ENCODE measurements at regions not wholly inside any gene's neighbourhood (a gene's known extent, or its start where the extent isn't known, plus 50 kb on each side); places are given as distances from the start of the nearest gene placed in this dataset.

DNA sequence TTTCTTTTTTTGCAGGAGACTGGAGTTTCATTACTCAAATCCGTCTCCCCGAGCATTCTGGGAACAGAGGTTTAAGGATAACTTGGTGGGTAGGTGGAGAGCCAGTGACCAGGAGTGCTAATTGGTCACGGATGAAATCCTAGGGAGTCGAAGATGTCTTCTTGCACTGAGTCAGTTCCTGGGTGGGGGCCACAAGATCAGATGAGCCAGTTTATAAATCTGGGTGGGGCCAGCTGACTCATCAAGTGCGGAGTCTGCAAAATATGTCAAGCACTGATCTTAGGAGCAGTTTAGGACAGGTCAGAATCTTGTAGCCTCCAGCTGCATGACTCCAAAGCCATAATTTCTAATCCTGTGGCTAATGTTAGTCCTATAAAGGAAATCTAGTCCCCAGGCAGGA lies 741.3 kb downstream of the PCDH7 start:
- no peak for TF ChIP-seq ZNF8 (CRISPR knock-in tag; IDR thresholded peaks at IDR 0.05)
- no peak for TF ChIP-seq ZFP30 (CRISPR knock-in tag; IDR thresholded peaks at IDR 0.05)
- no peak for TF ChIP-seq ESRRG (CRISPR knock-in tag; IDR thresholded peaks at IDR 0.05)
- TF ChIP-seq TCF4 (CRISPR knock-in tag; IDR thresholded peaks at IDR 0.05; ENCODE audit: borderline replicate concordance), result no peak
- TF ChIP-seq, protein P1, sequence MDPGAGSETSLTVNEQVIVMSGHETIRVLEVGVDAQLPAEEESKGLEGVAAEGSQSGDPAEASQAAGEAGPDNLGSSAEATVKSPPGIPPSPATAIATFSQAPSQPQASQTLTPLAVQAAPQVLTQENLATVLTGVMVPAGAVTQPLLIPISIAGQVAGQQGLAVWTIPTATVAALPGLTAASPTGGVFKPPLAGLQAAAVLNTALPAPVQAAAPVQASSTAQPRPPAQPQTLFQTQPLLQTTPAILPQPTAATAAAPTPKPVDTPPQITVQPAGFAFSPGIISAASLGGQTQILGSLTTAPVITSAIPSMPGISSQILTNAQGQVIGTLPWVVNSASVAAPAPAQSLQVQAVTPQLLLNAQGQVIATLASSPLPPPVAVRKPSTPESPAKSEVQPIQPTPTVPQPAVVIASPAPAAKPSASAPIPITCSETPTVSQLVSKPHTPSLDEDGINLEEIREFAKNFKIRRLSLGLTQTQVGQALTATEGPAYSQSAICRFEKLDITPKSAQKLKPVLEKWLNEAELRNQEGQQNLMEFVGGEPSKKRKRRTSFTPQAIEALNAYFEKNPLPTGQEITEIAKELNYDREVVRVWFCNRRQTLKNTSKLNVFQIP (CRISPR knock-in tag; IDR thresholded peaks at IDR 0.05; ENCODE audit: borderline replicate concordance, low read depth), result no peak
- no peak for TF ChIP-seq RARB (CRISPR knock-in tag; IDR thresholded peaks at IDR 0.05)
- no peak for TF ChIP-seq SNAI2 (CRISPR knock-in tag; IDR thresholded peaks at IDR 0.05)
- TF ChIP-seq CSDC2 (CRISPR knock-in tag; IDR thresholded peaks at IDR 0.05), result no peak
- TF ChIP-seq, protein P2, sequence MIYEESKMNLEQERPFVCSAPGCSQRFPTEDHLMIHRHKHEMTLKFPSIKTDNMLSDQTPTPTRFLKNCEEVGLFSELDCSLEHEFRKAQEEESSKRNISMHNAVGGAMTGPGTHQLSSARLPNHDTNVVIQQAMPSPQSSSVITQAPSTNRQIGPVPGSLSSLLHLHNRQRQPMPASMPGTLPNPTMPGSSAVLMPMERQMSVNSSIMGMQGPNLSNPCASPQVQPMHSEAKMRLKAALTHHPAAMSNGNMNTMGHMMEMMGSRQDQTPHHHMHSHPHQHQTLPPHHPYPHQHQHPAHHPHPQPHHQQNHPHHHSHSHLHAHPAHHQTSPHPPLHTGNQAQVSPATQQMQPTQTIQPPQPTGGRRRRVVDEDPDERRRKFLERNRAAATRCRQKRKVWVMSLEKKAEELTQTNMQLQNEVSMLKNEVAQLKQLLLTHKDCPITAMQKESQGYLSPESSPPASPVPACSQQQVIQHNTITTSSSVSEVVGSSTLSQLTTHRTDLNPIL (CRISPR knock-in tag; IDR thresholded peaks at IDR 0.05; ENCODE audit: low read depth), result no peak
- TF ChIP-seq, protein P3, sequence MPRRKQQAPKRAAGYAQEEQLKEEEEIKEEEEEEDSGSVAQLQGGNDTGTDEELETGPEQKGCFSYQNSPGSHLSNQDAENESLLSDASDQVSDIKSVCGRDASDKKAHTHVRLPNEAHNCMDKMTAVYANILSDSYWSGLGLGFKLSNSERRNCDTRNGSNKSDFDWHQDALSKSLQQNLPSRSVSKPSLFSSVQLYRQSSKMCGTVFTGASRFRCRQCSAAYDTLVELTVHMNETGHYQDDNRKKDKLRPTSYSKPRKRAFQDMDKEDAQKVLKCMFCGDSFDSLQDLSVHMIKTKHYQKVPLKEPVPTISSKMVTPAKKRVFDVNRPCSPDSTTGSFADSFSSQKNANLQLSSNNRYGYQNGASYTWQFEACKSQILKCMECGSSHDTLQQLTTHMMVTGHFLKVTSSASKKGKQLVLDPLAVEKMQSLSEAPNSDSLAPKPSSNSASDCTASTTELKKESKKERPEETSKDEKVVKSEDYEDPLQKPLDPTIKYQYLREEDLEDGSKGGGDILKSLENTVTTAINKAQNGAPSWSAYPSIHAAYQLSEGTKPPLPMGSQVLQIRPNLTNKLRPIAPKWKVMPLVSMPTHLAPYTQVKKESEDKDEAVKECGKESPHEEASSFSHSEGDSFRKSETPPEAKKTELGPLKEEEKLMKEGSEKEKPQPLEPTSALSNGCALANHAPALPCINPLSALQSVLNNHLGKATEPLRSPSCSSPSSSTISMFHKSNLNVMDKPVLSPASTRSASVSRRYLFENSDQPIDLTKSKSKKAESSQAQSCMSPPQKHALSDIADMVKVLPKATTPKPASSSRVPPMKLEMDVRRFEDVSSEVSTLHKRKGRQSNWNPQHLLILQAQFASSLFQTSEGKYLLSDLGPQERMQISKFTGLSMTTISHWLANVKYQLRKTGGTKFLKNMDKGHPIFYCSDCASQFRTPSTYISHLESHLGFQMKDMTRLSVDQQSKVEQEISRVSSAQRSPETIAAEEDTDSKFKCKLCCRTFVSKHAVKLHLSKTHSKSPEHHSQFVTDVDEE (CRISPR knock-in tag; IDR thresholded peaks at IDR 0.05), result no peak
- no peak for TF ChIP-seq BACH2 (CRISPR knock-in tag; IDR thresholded peaks at IDR 0.05; ENCODE audit: borderline replicate concordance)
- TF ChIP-seq ARNTL (CRISPR knock-in tag; IDR thresholded peaks at IDR 0.05; ENCODE audit: borderline replicate concordance, low read depth), result no peak
- no peak for TF ChIP-seq OSR1 (CRISPR knock-in tag; IDR thresholded peaks at IDR 0.05)

All from SK-N-SH treated with all-trans-retinoic acid at 6 μM for 48 hours (cell line).